ENCODE measurements at regions not wholly inside any gene's neighbourhood (a gene's known extent, or its start where the extent isn't known, plus 50 kb on each side); places are given as distances from the start of the nearest gene placed in this dataset.
"Not testable (repeated sequence)": the region's sequence is repeated elsewhere in the genome, so short reads cannot be mapped to it uniquely, and the experiment has no call there.

GRCh38 chr7:119968411-119968810, 304.6 kb upstream of the KCND2 start:
- DNase-seq, result not testable (repeated sequence)

- peak; percentile 30 for DNase-seq
Measured at GRCh38 chr7:119969054-119969453, 303.9 kb upstream of the KCND2 start.

- DNase-seq, result no peak
Measured at GRCh38 chr7:119969763-119970162, 303.2 kb upstream of the KCND2 start.

- no peak for DNase-seq
Measured at GRCh38 chr7:119974972-119975371, 298.0 kb upstream of the KCND2 start.

- no peak for DNase-seq
Measured at GRCh38 chr7:119982884-119983283, 290.1 kb upstream of the KCND2 start.

- no peak for DNase-seq
Measured at GRCh38 chr7:119983468-119983867, 289.5 kb upstream of the KCND2 start.

GRCh38 chr7:119984247-119984646, 288.7 kb upstream of the KCND2 start:
- no peak for DNase-seq

- no peak for DNase-seq
Measured at GRCh38 chr7:119988401-119988800, 284.6 kb upstream of the KCND2 start.

- no peak for DNase-seq
Measured at GRCh38 chr7:119994928-119995327, 278.0 kb upstream of the KCND2 start.

- DNase-seq, result no peak
Measured at GRCh38 chr7:119996634-119997033, 276.3 kb upstream of the KCND2 start.

GRCh38 chr7:119999738-120000475, 273.1 kb upstream of the KCND2 start:
- peak; percentile 20 for DNase-seq

GRCh38 chr7:120005720-120006119, 267.3 kb upstream of the KCND2 start:
- DNase-seq, result no peak

- DNase-seq, result not testable (repeated sequence)
Measured at GRCh38 chr7:120014301-120014700, 258.7 kb upstream of the KCND2 start.

GRCh38 chr7:120014925-120015465, 258.0 kb upstream of the KCND2 start:
- DNase-seq, result peak; percentile 28

- peak; percentile 25 for DNase-seq
Measured at GRCh38 chr7:120021085-120021484, 251.9 kb upstream of the KCND2 start.

- DNase-seq, result peak; percentile 69
Measured at GRCh38 chr7:120023494-120024167, 249.3 kb upstream of the KCND2 start.

- peak; percentile 85 for DNase-seq
Measured at GRCh38 chr7:120028636-120029035, 244.3 kb upstream of the KCND2 start.

GRCh38 chr7:120030876-120031275, 242.1 kb upstream of the KCND2 start:
- DNase-seq, result no peak

- no peak for DNase-seq
Measured at GRCh38 chr7:120033114-120033513, 239.9 kb upstream of the KCND2 start.

GRCh38 chr7:120039138-120039537, 233.8 kb upstream of the KCND2 start:
- DNase-seq, result no peak

GRCh38 chr7:120041798-120042197, 231.2 kb upstream of the KCND2 start:
- DNase-seq, result no peak

- peak; percentile 70 for DNase-seq
Measured at GRCh38 chr7:120043250-120043649, 229.7 kb upstream of the KCND2 start.

- peak; percentile 91 for DNase-seq
Measured at GRCh38 chr7:120052884-120053382, 220.0 kb upstream of the KCND2 start.

- DNase-seq, result peak; percentile 64
Measured at GRCh38 chr7:120053390-120053961, 219.5 kb upstream of the KCND2 start.
